WTC11 (cell line): ENCODE measurements at regions not wholly inside any gene's neighbourhood (a gene's known extent, or its start where the extent isn't known, plus 50 kb on each side); places are given as distances from the start of the nearest gene placed in this dataset.

ENCODE experiments used
- EMX1 ChIP-seq: fragments of 250-450 bp; sonication (Bioruptor Pico); IDR thresholded peaks from 2 replicates; pipeline ENCODE4 v1.8.0; 2021; ENCODE audit warnings: mild to moderate bottlenecking
- FOXK1 ChIP-seq: sonication (generic); formaldehyde crosslinking; IDR thresholded peaks from 2 replicates; pipeline ENCODE4 v1.8.0; 2022; ENCODE audit warnings: mild to moderate bottlenecking, moderate library complexity, missing genetic modification reagents
- GABPB1 ChIP-seq: sonication (generic); formaldehyde crosslinking; IDR thresholded peaks from 2 replicates; pipeline ENCODE4 v1.8.1; 2023; ENCODE audit warnings: mild to moderate bottlenecking, missing genetic modification reagents
- JUN ChIP-seq: sonication (generic); formaldehyde crosslinking; IDR thresholded peaks from 2 replicates; pipeline ENCODE4 v1.8.0; 2023; ENCODE audit warnings: mild to moderate bottlenecking, missing genetic modification reagents
- MLX ChIP-seq: sonication (generic); formaldehyde crosslinking; IDR thresholded peaks from 2 replicates; pipeline ENCODE4 v1.8.1; 2023; ENCODE audit warnings: mild to moderate bottlenecking, missing genetic modification reagents, moderate library complexity
- NFE2L1 ChIP-seq: sonication (generic); formaldehyde crosslinking; IDR thresholded peaks from 2 replicates; pipeline ENCODE4 v1.8.1; 2023; ENCODE audit warnings: missing genetic modification reagents
- PREB ChIP-seq: sonication (generic); formaldehyde crosslinking; IDR thresholded peaks from 2 replicates; pipeline ENCODE4 v1.8.1; 2022; ENCODE audit warnings: mild to moderate bottlenecking, missing genetic modification reagents, moderate library complexity, borderline replicate concordance
- TEAD1 ChIP-seq: sonication (generic); formaldehyde crosslinking; IDR thresholded peaks from 2 replicates; pipeline ENCODE4 v1.8.0; 2022; ENCODE audit warnings: mild to moderate bottlenecking, missing genetic modification reagents
- ZNF263 ChIP-seq: sonication (generic); formaldehyde crosslinking; IDR thresholded peaks from 2 replicates; pipeline ENCODE4 v1.8.1; 2022; ENCODE audit warnings: low read depth, mild to moderate bottlenecking, moderate library complexity, missing genetic modification reagents
- ZNF671 ChIP-seq: fragments of 250-450 bp; sonication (Bioruptor Pico); IDR thresholded peaks from 2 replicates; pipeline ENCODE4 v1.8.0; 2021; ENCODE audit warnings: mild to moderate bottlenecking
- TF ChIP-seq, protein P1 (sequence below): sonication (generic); formaldehyde crosslinking; IDR thresholded peaks from 2 replicates; pipeline ENCODE4 v1.8.0; 2023; ENCODE audit warnings: missing genetic modification reagents, mild to moderate bottlenecking, borderline replicate concordance
- TF ChIP-seq, protein P2 (sequence below): sonication (generic); formaldehyde crosslinking; IDR thresholded peaks from 2 replicates; pipeline ENCODE4 v1.8.1; 2022; ENCODE audit warnings: missing genetic modification reagents, borderline replicate concordance
- TF ChIP-seq, protein P3 (sequence below): fragments of 250-450 bp; sonication (Bioruptor Pico); IDR thresholded peaks from 2 replicates; pipeline ENCODE4 v1.9.0; 2021; ENCODE audit warnings: mild to moderate bottlenecking, borderline replicate concordance
- TF ChIP-seq, protein P4 (sequence below): sonication (generic); formaldehyde crosslinking; IDR thresholded peaks from 2 replicates; pipeline ENCODE4 v1.8.0; 2022; ENCODE audit warnings: missing genetic modification reagents
- TF ChIP-seq, protein P5 (sequence below): fragments of 250-450 bp; sonication (Bioruptor Pico); IDR thresholded peaks from 2 replicates; pipeline ENCODE4 v2.1.2; 2022; ENCODE audit warnings: mild to moderate bottlenecking, moderate library complexity

DNA sequence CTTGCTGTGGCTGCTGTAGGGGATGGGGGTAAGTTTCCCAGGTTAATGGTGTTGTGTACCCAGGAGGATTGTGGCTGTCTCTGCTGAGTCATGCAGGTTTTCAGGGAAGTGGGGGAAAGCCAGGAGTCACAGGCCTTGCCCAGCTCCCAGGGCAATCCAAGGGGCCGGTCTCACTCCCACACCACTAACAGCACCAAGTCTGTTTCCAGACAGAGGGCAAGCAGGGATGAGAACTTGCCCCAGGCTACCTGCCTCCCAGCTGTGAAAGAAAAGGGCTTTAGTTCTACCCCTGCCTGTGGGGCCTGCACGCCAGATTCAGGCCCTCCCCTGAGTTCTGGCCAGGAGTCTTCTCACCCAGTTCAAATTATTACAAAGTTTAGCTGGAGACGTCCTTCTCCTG lies 579.8 kb upstream of the ST8SIA4 start (continued):
- TF ChIP-seq, protein P1, sequence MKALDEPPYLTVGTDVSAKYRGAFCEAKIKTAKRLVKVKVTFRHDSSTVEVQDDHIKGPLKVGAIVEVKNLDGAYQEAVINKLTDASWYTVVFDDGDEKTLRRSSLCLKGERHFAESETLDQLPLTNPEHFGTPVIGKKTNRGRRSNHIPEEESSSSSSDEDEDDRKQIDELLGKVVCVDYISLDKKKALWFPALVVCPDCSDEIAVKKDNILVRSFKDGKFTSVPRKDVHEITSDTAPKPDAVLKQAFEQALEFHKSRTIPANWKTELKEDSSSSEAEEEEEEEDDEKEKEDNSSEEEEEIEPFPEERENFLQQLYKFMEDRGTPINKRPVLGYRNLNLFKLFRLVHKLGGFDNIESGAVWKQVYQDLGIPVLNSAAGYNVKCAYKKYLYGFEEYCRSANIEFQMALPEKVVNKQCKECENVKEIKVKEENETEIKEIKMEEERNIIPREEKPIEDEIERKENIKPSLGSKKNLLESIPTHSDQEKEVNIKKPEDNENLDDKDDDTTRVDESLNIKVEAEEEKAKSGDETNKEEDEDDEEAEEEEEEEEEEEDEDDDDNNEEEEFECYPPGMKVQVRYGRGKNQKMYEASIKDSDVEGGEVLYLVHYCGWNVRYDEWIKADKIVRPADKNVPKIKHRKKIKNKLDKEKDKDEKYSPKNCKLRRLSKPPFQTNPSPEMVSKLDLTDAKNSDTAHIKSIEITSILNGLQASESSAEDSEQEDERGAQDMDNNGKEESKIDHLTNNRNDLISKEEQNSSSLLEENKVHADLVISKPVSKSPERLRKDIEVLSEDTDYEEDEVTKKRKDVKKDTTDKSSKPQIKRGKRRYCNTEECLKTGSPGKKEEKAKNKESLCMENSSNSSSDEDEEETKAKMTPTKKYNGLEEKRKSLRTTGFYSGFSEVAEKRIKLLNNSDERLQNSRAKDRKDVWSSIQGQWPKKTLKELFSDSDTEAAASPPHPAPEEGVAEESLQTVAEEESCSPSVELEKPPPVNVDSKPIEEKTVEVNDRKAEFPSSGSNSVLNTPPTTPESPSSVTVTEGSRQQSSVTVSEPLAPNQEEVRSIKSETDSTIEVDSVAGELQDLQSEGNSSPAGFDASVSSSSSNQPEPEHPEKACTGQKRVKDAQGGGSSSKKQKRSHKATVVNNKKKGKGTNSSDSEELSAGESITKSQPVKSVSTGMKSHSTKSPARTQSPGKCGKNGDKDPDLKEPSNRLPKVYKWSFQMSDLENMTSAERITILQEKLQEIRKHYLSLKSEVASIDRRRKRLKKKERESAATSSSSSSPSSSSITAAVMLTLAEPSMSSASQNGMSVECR (CRISPR knock-in tag) = no peak
- TF ChIP-seq EMX1 (no peak), JUN (CRISPR knock-in tag) (no peak), TEAD1 (CRISPR knock-in tag) (no peak), NFE2L1 (CRISPR knock-in tag) (no peak), FOXK1 (CRISPR knock-in tag) (no peak), PREB (no peak), ZNF263 (CRISPR knock-in tag) (no peak), GABPB1 (no peak), MLX (no peak), ZNF671 (CRISPR knock-in tag) (no peak)
- TF ChIP-seq, protein P2, sequence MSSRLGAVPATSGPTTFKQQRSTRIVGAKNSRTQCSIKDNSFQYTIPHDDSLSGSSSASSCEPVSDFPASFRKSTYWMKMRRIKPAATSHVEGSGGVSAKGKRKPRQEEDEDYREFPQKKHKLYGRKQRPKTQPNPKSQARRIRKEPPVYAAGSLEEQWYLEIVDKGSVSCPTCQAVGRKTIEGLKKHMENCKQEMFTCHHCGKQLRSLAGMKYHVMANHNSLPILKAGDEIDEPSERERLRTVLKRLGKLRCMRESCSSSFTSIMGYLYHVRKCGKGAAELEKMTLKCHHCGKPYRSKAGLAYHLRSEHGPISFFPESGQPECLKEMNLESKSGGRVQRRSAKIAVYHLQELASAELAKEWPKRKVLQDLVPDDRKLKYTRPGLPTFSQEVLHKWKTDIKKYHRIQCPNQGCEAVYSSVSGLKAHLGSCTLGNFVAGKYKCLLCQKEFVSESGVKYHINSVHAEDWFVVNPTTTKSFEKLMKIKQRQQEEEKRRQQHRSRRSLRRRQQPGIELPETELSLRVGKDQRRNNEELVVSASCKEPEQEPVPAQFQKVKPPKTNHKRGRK (CRISPR knock-in tag) = no peak
- TF ChIP-seq, protein P3, sequence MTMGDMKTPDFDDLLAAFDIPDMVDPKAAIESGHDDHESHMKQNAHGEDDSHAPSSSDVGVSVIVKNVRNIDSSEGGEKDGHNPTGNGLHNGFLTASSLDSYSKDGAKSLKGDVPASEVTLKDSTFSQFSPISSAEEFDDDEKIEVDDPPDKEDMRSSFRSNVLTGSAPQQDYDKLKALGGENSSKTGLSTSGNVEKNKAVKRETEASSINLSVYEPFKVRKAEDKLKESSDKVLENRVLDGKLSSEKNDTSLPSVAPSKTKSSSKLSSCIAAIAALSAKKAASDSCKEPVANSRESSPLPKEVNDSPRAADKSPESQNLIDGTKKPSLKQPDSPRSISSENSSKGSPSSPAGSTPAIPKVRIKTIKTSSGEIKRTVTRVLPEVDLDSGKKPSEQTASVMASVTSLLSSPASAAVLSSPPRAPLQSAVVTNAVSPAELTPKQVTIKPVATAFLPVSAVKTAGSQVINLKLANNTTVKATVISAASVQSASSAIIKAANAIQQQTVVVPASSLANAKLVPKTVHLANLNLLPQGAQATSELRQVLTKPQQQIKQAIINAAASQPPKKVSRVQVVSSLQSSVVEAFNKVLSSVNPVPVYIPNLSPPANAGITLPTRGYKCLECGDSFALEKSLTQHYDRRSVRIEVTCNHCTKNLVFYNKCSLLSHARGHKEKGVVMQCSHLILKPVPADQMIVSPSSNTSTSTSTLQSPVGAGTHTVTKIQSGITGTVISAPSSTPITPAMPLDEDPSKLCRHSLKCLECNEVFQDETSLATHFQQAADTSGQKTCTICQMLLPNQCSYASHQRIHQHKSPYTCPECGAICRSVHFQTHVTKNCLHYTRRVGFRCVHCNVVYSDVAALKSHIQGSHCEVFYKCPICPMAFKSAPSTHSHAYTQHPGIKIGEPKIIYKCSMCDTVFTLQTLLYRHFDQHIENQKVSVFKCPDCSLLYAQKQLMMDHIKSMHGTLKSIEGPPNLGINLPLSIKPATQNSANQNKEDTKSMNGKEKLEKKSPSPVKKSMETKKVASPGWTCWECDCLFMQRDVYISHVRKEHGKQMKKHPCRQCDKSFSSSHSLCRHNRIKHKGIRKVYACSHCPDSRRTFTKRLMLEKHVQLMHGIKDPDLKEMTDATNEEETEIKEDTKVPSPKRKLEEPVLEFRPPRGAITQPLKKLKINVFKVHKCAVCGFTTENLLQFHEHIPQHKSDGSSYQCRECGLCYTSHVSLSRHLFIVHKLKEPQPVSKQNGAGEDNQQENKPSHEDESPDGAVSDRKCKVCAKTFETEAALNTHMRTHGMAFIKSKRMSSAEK = no peak
- TF ChIP-seq, protein P4, sequence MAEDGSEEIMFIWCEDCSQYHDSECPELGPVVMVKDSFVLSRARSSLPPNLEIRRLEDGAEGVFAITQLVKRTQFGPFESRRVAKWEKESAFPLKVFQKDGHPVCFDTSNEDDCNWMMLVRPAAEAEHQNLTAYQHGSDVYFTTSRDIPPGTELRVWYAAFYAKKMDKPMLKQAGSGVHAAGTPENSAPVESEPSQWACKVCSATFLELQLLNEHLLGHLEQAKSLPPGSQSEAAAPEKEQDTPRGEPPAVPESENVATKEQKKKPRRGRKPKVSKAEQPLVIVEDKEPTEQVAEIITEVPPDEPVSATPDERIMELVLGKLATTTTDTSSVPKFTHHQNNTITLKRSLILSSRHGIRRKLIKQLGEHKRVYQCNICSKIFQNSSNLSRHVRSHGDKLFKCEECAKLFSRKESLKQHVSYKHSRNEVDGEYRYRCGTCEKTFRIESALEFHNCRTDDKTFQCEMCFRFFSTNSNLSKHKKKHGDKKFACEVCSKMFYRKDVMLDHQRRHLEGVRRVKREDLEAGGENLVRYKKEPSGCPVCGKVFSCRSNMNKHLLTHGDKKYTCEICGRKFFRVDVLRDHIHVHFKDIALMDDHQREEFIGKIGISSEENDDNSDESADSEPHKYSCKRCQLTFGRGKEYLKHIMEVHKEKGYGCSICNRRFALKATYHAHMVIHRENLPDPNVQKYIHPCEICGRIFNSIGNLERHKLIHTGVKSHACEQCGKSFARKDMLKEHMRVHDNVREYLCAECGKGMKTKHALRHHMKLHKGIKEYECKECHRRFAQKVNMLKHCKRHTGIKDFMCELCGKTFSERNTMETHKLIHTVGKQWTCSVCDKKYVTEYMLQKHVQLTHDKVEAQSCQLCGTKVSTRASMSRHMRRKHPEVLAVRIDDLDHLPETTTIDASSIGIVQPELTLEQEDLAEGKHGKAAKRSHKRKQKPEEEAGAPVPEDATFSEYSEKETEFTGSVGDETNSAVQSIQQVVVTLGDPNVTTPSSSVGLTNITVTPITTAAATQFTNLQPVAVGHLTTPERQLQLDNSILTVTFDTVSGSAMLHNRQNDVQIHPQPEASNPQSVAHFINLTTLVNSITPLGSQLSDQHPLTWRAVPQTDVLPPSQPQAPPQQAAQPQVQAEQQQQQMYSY = no peak
- TF ChIP-seq, protein P5, sequence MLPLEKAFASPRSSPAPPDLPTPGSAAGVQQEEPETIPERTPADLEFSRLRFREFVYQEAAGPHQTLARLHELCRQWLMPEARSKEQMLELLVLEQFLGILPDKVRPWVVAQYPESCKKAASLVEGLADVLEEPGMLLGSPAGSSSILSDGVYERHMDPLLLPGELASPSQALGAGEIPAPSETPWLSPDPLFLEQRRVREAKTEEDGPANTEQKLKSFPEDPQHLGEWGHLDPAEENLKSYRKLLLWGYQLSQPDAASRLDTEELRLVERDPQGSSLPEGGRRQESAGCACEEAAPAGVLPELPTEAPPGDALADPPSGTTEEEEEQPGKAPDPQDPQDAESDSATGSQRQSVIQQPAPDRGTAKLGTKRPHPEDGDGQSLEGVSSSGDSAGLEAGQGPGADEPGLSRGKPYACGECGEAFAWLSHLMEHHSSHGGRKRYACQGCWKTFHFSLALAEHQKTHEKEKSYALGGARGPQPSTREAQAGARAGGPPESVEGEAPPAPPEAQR (CRISPR knock-in tag) = no peak
